ENCODE measurements at regions not wholly inside any gene's neighbourhood (a gene's known extent, or its start where the extent isn't known, plus 50 kb on each side); places are given as distances from the start of the nearest gene placed in this dataset.

- TF ChIP-seq POLR2A (IDR thresholded peaks at IDR 0.05) (no peak), CTCF (IDR thresholded peaks at IDR 0.05) (no peak)
- no peaks in the 10 kb centered on the region for H3K4me1 ChIP-seq
- no peak overlapping the region for H3K27ac ChIP-seq
- WGBS, 2 donors = 94 to 100% methylated on average over 1 of the region's 1 CpG
- no peaks in the 10 kb centered on the region for H3K36me3 ChIP-seq (ENCODE audit: low read depth, missing control alignments)
- no peaks in the 10 kb centered on the region for H3K27me3 ChIP-seq
- intact Hi-C loops (cut with DNase I; ENCODE audit: low total_unique reads) = no loop called here
- H3K4me3 ChIP-seq = no peak overlapping the region
- no peak for DNase-seq
- no peaks in the 10 kb centered on the region for H3K9me3 ChIP-seq
These were observed 307.4 kb downstream of the GRIA2 start for GRCh38 chr4:157527954-157528353.

- Histone ChIP-seq H3K27ac (no peak overlapping the region), H3K9me3 (no peaks in the 10 kb centered on the region), H3K36me3 (ENCODE audit: low read depth, missing control alignments) (no peaks in the 10 kb centered on the region), H3K4me3 (no peak overlapping the region), H3K4me1 (no peaks in the 10 kb centered on the region), H3K27me3 (no peaks in the 10 kb centered on the region)
- DNase-seq = no peak
- WGBS, 2 donors = 78% methylated on average over 2 of the region's 2 CpGs
- TF ChIP-seq CTCF (IDR thresholded peaks at IDR 0.05) = no peak
- no peak for TF ChIP-seq POLR2A (IDR thresholded peaks at IDR 0.05)
- intact Hi-C loops (cut with DNase I; ENCODE audit: low total_unique reads) = no loop called here
These were observed 301.4 kb downstream of the GRIA2 start for GRCh38 chr4:157521906-157522305.

GRCh38 chr4:157514711-157515110, 294.2 kb downstream of the GRIA2 start:
- H3K36me3 ChIP-seq (ENCODE audit: low read depth, missing control alignments) = no peaks in the 10 kb centered on the region
- intact Hi-C loops (cut with DNase I; ENCODE audit: low total_unique reads) = no loop called here
- no peak overlapping the region for H3K4me3 ChIP-seq
- peak; percentile 18 for DNase-seq
- 15 to 55% methylated on average over 3 of the region's 3 CpGs for WGBS, 2 donors
- no peaks in the 10 kb centered on the region for H3K9me3 ChIP-seq
- no peak for TF ChIP-seq POLR2A (IDR thresholded peaks at IDR 0.05)
- peak in 1 of 3 experiments; percentile 17 for TF ChIP-seq CTCF (IDR thresholded peaks at IDR 0.05)
- no peaks in the 10 kb centered on the region for H3K4me1 ChIP-seq
- no peaks in the 10 kb centered on the region for H3K27me3 ChIP-seq
- H3K27ac ChIP-seq = no peak overlapping the region

- WGBS, 2 donors = 42 to 62% methylated on average over 3 of the region's 3 CpGs
- no peak overlapping the region for H3K27ac ChIP-seq
- H3K4me1 ChIP-seq = no peaks in the 10 kb centered on the region
- H3K27me3 ChIP-seq = no peaks in the 10 kb centered on the region
- intact Hi-C loops (cut with DNase I; ENCODE audit: low total_unique reads) = no loop called here
- no peaks in the 10 kb centered on the region for H3K9me3 ChIP-seq
- H3K36me3 ChIP-seq (ENCODE audit: low read depth, missing control alignments) = no peaks in the 10 kb centered on the region
- no peak for TF ChIP-seq CTCF (IDR thresholded peaks at IDR 0.05)
- no peak for TF ChIP-seq POLR2A (IDR thresholded peaks at IDR 0.05)
- DNase-seq = no peak
- H3K4me3 ChIP-seq = no peak overlapping the region
These were observed 288.8 kb downstream of the GRIA2 start for GRCh38 chr4:157509341-157509740.

GRCh38 chr4:157502656-157503055, 282.1 kb downstream of the GRIA2 start:
- Histone ChIP-seq H3K9me3 (no peaks in the 10 kb centered on the region), H3K36me3 (ENCODE audit: low read depth, missing control alignments) (no peaks in the 10 kb centered on the region)

More at GRCh38 chr4:157502656-157503055, 282.1 kb downstream of the GRIA2 start:
- 95 to 97% methylated on average over 2 of the region's 2 CpGs for WGBS, 2 donors
- Histone ChIP-seq H3K4me3 (no peak overlapping the region), H3K27ac (no peak overlapping the region), H3K27me3 (no peaks in the 10 kb centered on the region), H3K4me1 (no peaks in the 10 kb centered on the region)
- DNase-seq = no peak
- TF ChIP-seq POLR2A (IDR thresholded peaks at IDR 0.05) = no peak
- no peak for TF ChIP-seq CTCF (IDR thresholded peaks at IDR 0.05)
- intact Hi-C loops (cut with DNase I; ENCODE audit: low total_unique reads) = no loop called here

Measured in testis (tissue), 2 donors.